GM13977 (cell line): ENCODE measurements at regions not wholly inside any gene's neighbourhood (a gene's known extent, or its start where the extent isn't known, plus 50 kb on each side); places are given as distances from the start of the nearest gene placed in this dataset.

Experiments
- DNase-seq: peaks from one replicate; pipeline ENCODE4 v3.0.0; 2012; ENCODE audit warnings: low spot score
- in situ Hi-C: fragments of 300-500 bp; cut with MboI; formaldehyde crosslinking; loops from one replicate; pipeline ENCODE4 v1.12.0; 2022; ENCODE audit warnings: low sequenced_read_pairs, low pct_unique_long_range_greater_than_20kb, mixed read lengths, inconsistent platforms; ENCODE audit not compliant: unreplicated experiment
- TF ChIP-seq, protein P1 (sequence below): IDR thresholded peaks from 2 replicates; pipeline ENCODE4 v1.5.1; 2012; ENCODE audit warnings: mild to moderate bottlenecking, control low read depth; ENCODE audit not compliant: insufficient read depth; ENCODE audit errors: extremely low read depth, missing control alignments

DNA sequence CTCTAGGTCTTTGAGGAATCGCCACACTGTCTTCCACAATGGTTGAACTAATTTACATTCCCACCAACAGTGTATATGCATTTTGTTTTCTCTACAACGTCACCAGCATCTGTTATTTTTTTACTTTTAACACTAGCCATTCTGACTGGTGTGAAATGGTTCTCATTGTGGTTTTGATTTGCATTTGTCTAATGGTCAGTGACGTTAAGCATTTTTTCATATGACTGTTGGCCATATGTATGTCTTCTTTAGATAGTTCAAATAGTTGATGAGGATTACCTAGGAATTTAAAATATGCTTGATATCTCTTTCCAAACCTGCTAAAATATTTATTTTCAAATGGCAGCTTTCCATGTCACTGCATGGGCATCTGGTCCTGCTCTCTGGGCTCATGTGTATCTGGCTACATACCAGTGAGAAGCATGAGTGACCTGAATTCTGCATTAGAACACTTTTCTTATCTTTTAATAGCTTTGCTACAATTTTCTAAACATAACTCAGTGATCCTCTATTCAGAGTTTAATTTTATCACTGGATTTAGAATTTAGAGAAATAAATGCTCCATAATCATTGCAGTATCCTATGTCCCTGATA, 95.8 kb upstream of the ADAMTS16 start:
- no peak for DNase-seq
- TF ChIP-seq, protein P1, sequence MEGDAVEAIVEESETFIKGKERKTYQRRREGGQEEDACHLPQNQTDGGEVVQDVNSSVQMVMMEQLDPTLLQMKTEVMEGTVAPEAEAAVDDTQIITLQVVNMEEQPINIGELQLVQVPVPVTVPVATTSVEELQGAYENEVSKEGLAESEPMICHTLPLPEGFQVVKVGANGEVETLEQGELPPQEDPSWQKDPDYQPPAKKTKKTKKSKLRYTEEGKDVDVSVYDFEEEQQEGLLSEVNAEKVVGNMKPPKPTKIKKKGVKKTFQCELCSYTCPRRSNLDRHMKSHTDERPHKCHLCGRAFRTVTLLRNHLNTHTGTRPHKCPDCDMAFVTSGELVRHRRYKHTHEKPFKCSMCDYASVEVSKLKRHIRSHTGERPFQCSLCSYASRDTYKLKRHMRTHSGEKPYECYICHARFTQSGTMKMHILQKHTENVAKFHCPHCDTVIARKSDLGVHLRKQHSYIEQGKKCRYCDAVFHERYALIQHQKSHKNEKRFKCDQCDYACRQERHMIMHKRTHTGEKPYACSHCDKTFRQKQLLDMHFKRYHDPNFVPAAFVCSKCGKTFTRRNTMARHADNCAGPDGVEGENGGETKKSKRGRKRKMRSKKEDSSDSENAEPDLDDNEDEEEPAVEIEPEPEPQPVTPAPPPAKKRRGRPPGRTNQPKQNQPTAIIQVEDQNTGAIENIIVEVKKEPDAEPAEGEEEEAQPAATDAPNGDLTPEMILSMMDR: no peak
- in situ Hi-C loops: no loop called here

DNA sequence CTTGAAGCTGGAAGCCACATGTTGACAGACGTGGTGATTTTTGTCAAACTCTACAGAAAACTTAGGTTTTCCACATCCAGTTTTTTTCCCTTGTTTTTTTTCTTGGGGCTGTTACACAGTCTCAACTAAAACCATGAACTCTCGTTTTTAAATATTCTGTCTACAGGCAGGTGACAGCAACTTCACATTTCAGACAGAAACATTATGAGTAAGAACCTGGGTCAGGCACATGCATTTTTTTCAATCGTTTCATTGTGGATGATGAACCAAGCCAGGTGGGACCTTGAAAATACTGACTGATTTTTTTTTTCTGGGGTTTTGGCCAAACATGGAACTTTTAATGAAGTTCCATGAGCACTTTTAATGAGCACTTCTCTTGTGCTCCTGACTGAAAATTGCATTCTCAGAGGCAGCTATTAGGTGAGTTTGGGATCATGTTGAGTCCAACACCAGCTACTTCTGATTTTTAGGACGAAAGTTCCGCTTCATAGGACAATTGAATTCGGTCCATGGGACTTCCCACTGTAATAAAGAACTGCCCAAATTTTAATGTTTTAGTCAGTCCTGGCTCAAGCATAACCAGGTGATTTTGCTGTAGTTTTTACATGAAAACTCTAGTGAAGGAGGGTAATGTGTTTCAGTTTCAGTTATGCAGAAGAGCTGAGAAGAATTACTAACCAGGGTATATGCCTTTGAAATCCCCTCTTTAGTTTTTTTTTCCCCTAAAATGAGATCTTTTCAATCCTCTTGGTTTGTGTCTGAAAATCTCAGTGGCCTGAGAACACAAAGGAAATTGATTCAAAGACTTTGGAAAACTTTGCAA, 93.2 kb upstream of the ADAMTS16 start:
- TF ChIP-seq, protein P1: no peak
- DNase-seq: peak; percentile 24
- in situ Hi-C loops: no loop called here

DNA sequence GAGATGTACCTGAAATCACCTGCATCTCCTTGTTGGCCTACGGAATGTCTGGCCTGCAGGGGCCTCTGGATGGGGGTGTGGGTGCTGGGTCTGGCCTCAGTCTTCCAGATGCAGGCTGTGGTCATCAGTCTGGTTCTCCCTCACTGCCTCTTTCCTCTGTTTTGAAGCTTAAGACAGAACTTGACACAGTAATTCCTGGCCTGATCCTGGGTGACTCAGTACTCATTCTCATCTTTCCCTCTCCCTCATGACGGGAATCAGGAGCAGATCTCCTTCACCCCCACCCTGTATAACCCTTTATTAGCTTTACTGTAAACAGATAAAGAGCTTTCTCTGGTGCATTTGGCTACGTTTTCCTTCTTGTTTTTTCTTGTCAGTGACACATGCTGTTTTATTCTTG, 89.3 kb upstream of the ADAMTS16 start:
- TF ChIP-seq, protein P1: no peak
- DNase-seq: no peak
- in situ Hi-C loops: no loop called here

DNA sequence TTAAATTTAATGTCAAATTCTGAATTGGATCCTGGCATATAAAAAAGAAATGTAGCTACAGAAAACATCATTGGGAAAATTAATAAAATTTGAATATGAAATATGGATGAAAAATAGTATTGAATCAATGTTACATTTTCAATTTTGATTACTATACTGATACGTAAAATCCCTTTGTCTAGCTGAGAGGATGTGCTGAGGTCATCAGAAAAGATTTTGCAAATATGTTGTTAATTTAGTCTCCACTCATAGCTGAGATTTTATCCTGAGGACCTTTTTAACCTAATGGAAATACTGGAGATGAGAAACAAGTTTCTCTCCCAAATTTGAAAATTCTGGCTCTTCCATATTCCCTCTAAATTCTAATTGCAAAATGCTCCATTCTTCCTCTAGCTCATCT, 84.4 kb upstream of the ADAMTS16 start:
- DNase-seq: no peak
- TF ChIP-seq, protein P1: no peak
- in situ Hi-C loops: no loop called here

DNA sequence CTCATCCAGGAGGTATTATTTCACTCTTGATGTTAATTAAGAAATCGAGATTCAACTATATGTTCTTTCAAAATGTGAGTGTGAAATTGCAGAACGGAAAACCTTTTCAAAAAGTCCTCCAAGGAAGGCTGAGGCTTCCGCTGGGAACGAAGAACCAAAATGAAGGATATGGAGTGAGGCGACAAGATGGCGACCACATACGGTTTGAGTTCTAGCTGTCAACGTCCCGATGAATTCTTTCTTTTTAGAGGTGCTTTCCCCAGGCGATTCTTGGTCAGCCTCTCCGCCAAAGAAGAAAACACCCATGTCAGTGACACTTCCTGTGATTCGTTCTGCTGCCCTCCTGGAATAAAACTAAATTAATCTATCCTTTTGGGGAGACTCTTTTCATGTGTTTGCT, 78.3 kb upstream of the ADAMTS16 start:
- no peak for DNase-seq
- TF ChIP-seq, protein P1: no peak
- in situ Hi-C loops: no loop called here

DNA sequence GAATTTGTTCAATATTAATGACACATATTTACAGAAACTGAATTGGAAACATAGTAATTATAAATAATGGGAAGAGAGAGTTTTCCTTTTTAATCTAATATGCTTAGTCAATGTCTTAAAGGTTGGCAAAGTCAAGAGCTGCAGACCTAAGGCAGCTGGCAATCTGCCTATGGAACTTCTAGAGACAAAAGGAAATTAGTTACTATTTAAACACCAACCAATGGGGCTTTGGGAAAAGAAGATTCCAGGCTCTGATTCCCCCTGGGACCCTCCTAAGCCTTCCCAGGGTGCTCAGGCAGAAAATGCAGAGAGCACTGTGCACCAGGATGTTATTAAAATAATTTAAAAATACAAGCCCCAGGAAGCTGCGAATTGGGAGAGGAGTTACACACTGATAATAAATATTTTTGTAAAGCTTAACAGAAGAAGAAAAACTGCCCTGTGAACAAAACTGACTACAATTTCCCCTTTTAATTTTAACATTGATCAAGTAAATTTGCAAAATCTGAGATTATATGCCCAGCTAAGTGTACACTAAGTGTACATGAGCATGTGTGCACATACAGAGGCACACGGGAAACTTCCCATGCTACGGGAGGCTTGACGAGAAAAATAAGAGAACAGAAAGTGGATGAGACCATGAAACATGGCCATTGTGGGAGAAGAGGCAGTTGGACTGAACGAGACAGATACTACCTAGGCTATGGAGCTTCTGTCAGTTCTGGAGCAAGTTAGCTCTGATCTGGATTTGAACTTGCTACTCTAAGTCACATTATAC, 77.4 kb upstream of the ADAMTS16 start:
- TF ChIP-seq, protein P1: no peak
- in situ Hi-C loops: no loop called here
- DNase-seq: no peak
